HG02763 (cell line): ENCODE measurements at regions not wholly inside any gene's neighbourhood (a gene's known extent, or its start where the extent isn't known, plus 50 kb on each side); places are given as distances from the start of the nearest gene placed in this dataset.

Experiments
- ATAC-seq: cut with Tn5 transposase; IDR thresholded peaks from one replicate; pipeline ENCODE4 v1.9.1; 2021; ENCODE audit warnings: mild to moderate bottlenecking, moderate library complexity; ENCODE audit not compliant: unreplicated experiment

- ATAC-seq: no peak
Measured at GRCh38 chr16:82504836-82505235, 121.9 kb upstream of the CDH13 start.

- no peak for ATAC-seq
Measured at GRCh38 chr16:82499302-82499701, 127.5 kb upstream of the CDH13 start.

GRCh38 chr16:82497139-82497538, 129.6 kb upstream of the CDH13 start:
- ATAC-seq: no peak

- no peak for ATAC-seq
Measured at GRCh38 chr16:82488460-82488859, 138.3 kb upstream of the CDH13 start.

- ATAC-seq: no peak
Measured at GRCh38 chr16:82481455-82481854, 145.3 kb upstream of the CDH13 start.

GRCh38 chr16:82476786-82477185, 150.0 kb upstream of the CDH13 start:
- no peak for ATAC-seq

GRCh38 chr16:82470620-82471152, 156.1 kb upstream of the CDH13 start:
- ATAC-seq: no peak

GRCh38 chr16:82470016-82470415, 156.8 kb upstream of the CDH13 start:
- ATAC-seq: no peak

- ATAC-seq: no peak
Measured at GRCh38 chr16:82464187-82464586, 162.6 kb upstream of the CDH13 start.

- ATAC-seq: no peak
Measured at GRCh38 chr16:82460766-82461165, 166.0 kb upstream of the CDH13 start.

GRCh38 chr16:82459580-82460256, 167.1 kb upstream of the CDH13 start:
- no peak for ATAC-seq

GRCh38 chr16:82456683-82457082, 170.1 kb upstream of the CDH13 start:
- peak; percentile 72 for ATAC-seq

- ATAC-seq: no peak
Measured at GRCh38 chr16:82454566-82454965, 172.2 kb upstream of the CDH13 start.

- ATAC-seq: no peak
Measured at GRCh38 chr16:82454152-82454551, 172.6 kb upstream of the CDH13 start.

- no peak for ATAC-seq
Measured at GRCh38 chr16:82452004-82452756, 174.6 kb upstream of the CDH13 start.

GRCh38 chr16:82451449-82451848, 175.3 kb upstream of the CDH13 start:
- ATAC-seq: no peak

GRCh38 chr16:82440336-82440735, 186.4 kb upstream of the CDH13 start:
- no peak for ATAC-seq

GRCh38 chr16:82439678-82440293, 187.0 kb upstream of the CDH13 start:
- no peak for ATAC-seq

GRCh38 chr16:82433042-82433441, 193.7 kb upstream of the CDH13 start:
- ATAC-seq: no peak

GRCh38 chr16:82432261-82432660, 194.5 kb upstream of the CDH13 start:
- ATAC-seq: no peak

- no peak for ATAC-seq
Measured at GRCh38 chr16:82425661-82426060, 201.1 kb upstream of the CDH13 start.

GRCh38 chr16:82421851-82422250, 204.9 kb upstream of the CDH13 start:
- ATAC-seq: no peak
